HCT116 (cell line): ENCODE measurements at regions not wholly inside any gene's neighbourhood (a gene's known extent, or its start where the extent isn't known, plus 50 kb on each side); places are given as distances from the start of the nearest gene placed in this dataset.

Source experiments
- ATAC-seq: fragments of 200-7000 bp; cut with Tn5 transposase; 2 replicates; pipeline ENCODE4 v1.9.1; 2020; ENCODE audit warnings: mild to moderate bottlenecking, moderate library complexity
- BruUV-seq: library from RNA; stranded (reverse); fragments of 400-500 nt; replicated peaks from 2 replicates; lab custom pipeline; 2021; lab: Mats Ljungman, UMichigan
- CTCF ChIA-PET: fragments of 300-600 bp; sonication (Branson Sonifier 250); formaldehyde crosslinking; loops from one replicate; lab custom pipeline; 2021; ENCODE audit warnings: antibody characterized with exemption; lab: Charles Lee
- POLR2A ChIA-PET: fragments of 300-600, 350-600 bp; sonication (Branson Sonifier 250); formaldehyde crosslinking; loops from one replicate; lab custom pipeline; 2021; ENCODE audit warnings: antibody characterized with exemption; lab: Charles Lee
- RAD21 ChIA-PET, 2 experiments: fragments of 300-600 bp; sonication (Branson Sonifier 250); formaldehyde crosslinking; loops; one replicate each; lab custom pipeline; 2023; ENCODE audit warnings: low total read pairs in 2 of 2; ENCODE audit not compliant: uncharacterized antibody in 2 of 2, unreplicated experiment in 2 of 2, low non-redundant PET in 1 of 2; lab: Charles Lee
- DNase-seq: peaks from one replicate; pipeline ENCODE4 v3.0.0-alpha.2; 2010; ENCODE audit warnings: low read depth, low spot score
- H2AFZ ChIP-seq: fragments of 200-600 bp; shearing (Covaris generic), sonication (generic); 2 replicates; pipeline ENCODE4 v1.6.1; 2017; ENCODE audit warnings: low read depth, mixed run types, mixed read lengths, antibody characterized with exemption, low read length; ENCODE audit not compliant: poor library complexity, severe bottlenecking
- H3K27ac ChIP-seq: 2 replicates; pipeline ENCODE4 v1.5.1; 2012; ENCODE audit warnings: low read depth, low read length
- H3K27me3 ChIP-seq: fragments of 200-600 bp; sonication (generic); 2 replicates; pipeline ENCODE4 v1.6.1; 2016; ENCODE audit warnings: mixed run types, low read length, mixed read lengths; ENCODE audit not compliant: insufficient read depth
- H3K36me3 ChIP-seq, 2 experiments: fragments of 200-500 bp in 1 of 2; fragments of 200-600 bp in 1 of 2; sonication (Bioruptor generic) in 1 of 2; sonication (generic) in 1 of 2; 2 replicates each; pipeline versions ENCODE4 v1.5.1 to v1.6.1; 2014 to 2016; ENCODE audit warnings: low read length in 2 of 2, inconsistent platforms in 1 of 2, mixed read lengths in 1 of 2, mixed run types in 1 of 2; ENCODE audit not compliant: insufficient read depth in 2 of 2, control insufficient read depth in 1 of 2
- H3K4me1 ChIP-seq, 2 experiments: fragments of 200-600 bp in 1 of 2; sonication (generic) in 1 of 2; 2 replicates each; pipeline versions ENCODE4 v1.5.1 to v1.6.1; 2012 to 2017; ENCODE audit warnings: low read length in 2 of 2, inconsistent platforms in 1 of 2, mild to moderate bottlenecking in 1 of 2, mixed read lengths in 1 of 2, mixed run types in 1 of 2, moderate library complexity in 1 of 2; ENCODE audit not compliant: insufficient read depth in 2 of 2, control insufficient read depth in 1 of 2
- H3K4me2 ChIP-seq: fragments of 200-600 bp; sonication (generic); 2 replicates; pipeline ENCODE4 v1.6.1; 2017; ENCODE audit warnings: mixed run types, low read length, mixed read lengths
- H3K4me3 ChIP-seq, 2 experiments: fragments of 200-600 bp in 1 of 2; sonication (generic) in 1 of 2; replicated peaks in 1 of 2; 2 replicates each; pipeline ENCODE4 v1.5.1; 2011 to 2016; ENCODE audit warnings: low read length in 2 of 2, control low read depth in 1 of 2, low read depth in 1 of 2, mild to moderate bottlenecking in 1 of 2, mixed read lengths in 1 of 2, mixed run types in 1 of 2
- H3K79me2 ChIP-seq: fragments of 200-600 bp; sonication (generic); 2 replicates; pipeline ENCODE4 v1.6.1; 2017; ENCODE audit warnings: mild to moderate bottlenecking, mixed run types, low read length, moderate library complexity, mixed read lengths; ENCODE audit not compliant: insufficient read depth
- H3K9ac ChIP-seq: fragments of 200-600 bp; sonication (generic); 2 replicates; pipeline ENCODE4 v1.6.1; 2016; ENCODE audit warnings: low read length, mixed read lengths
- H3K9me2 ChIP-seq: fragments of 200-600 bp; sonication (generic), shearing (Covaris generic); 2 replicates; pipeline ENCODE4 v1.6.1; 2017; ENCODE audit warnings: mixed run types, mild to moderate bottlenecking, moderate library complexity; ENCODE audit not compliant: insufficient read depth
- H3K9me3 ChIP-seq, 2 experiments: fragments of 200-500 bp in 1 of 2; fragments of 200-600 bp in 1 of 2; sonication (Bioruptor generic) in 1 of 2; sonication (generic) in 1 of 2; 2 replicates each; pipeline ENCODE4 v1.6.1; 2014 to 2017; ENCODE audit warnings: low read length in 2 of 2, mixed read lengths in 2 of 2, inconsistent platforms in 1 of 2, low read depth in 1 of 2, mild to moderate bottlenecking in 1 of 2, mixed run types in 1 of 2, moderate library complexity in 1 of 2; ENCODE audit not compliant: control insufficient read depth in 1 of 2, insufficient read depth in 1 of 2
- H4K20me1 ChIP-seq: fragments of 200-600 bp; sonication (generic), shearing (Covaris generic); 2 replicates; pipeline ENCODE4 v1.6.1; 2017; ENCODE audit warnings: mixed run types, mild to moderate bottlenecking, moderate library complexity; ENCODE audit not compliant: insufficient read depth
- CBX3 ChIP-seq: IDR thresholded peaks from 2 replicates; pipeline ENCODE4 v1.6.1; 2012; ENCODE audit warnings: low read depth
- CTCF ChIP-seq, 3 experiments: fragments of 200-600 bp in 1 of 3; sonication (generic) in 1 of 3; IDR thresholded peaks in 2 of 3; conservative IDR thresholded peaks in 1 of 3; 2 replicates each; pipeline ENCODE4 v1.5.1; 2012 to 2017; ENCODE audit warnings: low read depth in 2 of 3, low read length in 2 of 3, antibody characterized with exemption in 1 of 3, borderline replicate concordance in 1 of 3, control low read depth in 1 of 3, mild to moderate bottlenecking in 1 of 3, mixed read lengths in 1 of 3, mixed run types in 1 of 3, moderate library complexity in 1 of 3; ENCODE audit not compliant: insufficient read depth in 1 of 3
- EGR1 ChIP-seq: IDR thresholded peaks from 2 replicates; pipeline ENCODE4 v1.6.1; 2012; ENCODE audit warnings: low read depth
- EZH2phosphoT487 ChIP-seq: fragments of 200-600 bp; IDR thresholded peaks from 2 replicates; pipeline ENCODE4 v1.6.1; 2018; ENCODE audit warnings: antibody characterized with exemption, borderline replicate concordance
- FOSL1 ChIP-seq: IDR thresholded peaks from 2 replicates; pipeline ENCODE4 v1.6.1; 2012; ENCODE audit warnings: low read depth
- JUND ChIP-seq: IDR thresholded peaks from 2 replicates; pipeline ENCODE4 v1.6.1; 2012
- POLR2A ChIP-seq: IDR thresholded peaks from 2 replicates; pipeline ENCODE4 v1.7.0; 2011; ENCODE audit warnings: borderline replicate concordance; ENCODE audit not compliant: insufficient read depth, insufficient read length; ENCODE audit errors: extremely low read depth
- POLR2AphosphoS5 ChIP-seq: IDR thresholded peaks from 2 replicates; pipeline ENCODE4 v1.6.1; 2011; ENCODE audit warnings: mild to moderate bottlenecking, low read depth, low read length, moderate library complexity
- SIN3A ChIP-seq: IDR thresholded peaks from 2 replicates; pipeline ENCODE4 v1.6.1; 2012; ENCODE audit warnings: low read depth
- SP1 ChIP-seq: IDR thresholded peaks from 2 replicates; pipeline ENCODE4 v1.6.1; 2012; ENCODE audit warnings: low read depth
- SRF ChIP-seq: IDR thresholded peaks from 2 replicates; pipeline ENCODE4 v1.6.1; 2012; ENCODE audit warnings: low read depth
- TCF7L2 ChIP-seq: IDR thresholded peaks from 2 replicates; pipeline ENCODE4 v1.7.0; 2011; ENCODE audit warnings: borderline replicate concordance, inconsistent platforms; ENCODE audit not compliant: insufficient read depth, insufficient read length; ENCODE audit errors: extremely low read depth
- YY1 ChIP-seq: IDR thresholded peaks from 2 replicates; pipeline ENCODE4 v1.6.1; 2011; ENCODE audit warnings: low read length, low read depth, moderate library complexity, mild to moderate bottlenecking; ENCODE audit not compliant: insufficient replicate concordance; ENCODE audit errors: extremely low read depth
- ZFX ChIP-seq: fragments of 450-650 bp; IDR thresholded peaks from 2 replicates; pipeline ENCODE4 v1.6.1; 2017
- ZNF274 ChIP-seq: fragments of 200-500 bp; sonication (Bioruptor generic); IDR thresholded peaks from 2 replicates; pipeline ENCODE4 v1.6.1; 2014; ENCODE audit warnings: mild to moderate bottlenecking, low read depth, low read length, inconsistent platforms
- intact Hi-C: fragments of 100-400 bp; cut with micrococcal nuclease; formaldehyde crosslinking; loops from 2 replicates; pipeline ENCODE4 v1.10.0; 2022
- TF ChIP-seq, protein P1 (sequence below): IDR thresholded peaks from 2 replicates; pipeline ENCODE4 v1.6.1; 2011; ENCODE audit warnings: mild to moderate bottlenecking, low read length, moderate library complexity; ENCODE audit not compliant: insufficient replicate concordance; ENCODE audit errors: extremely low read depth

DNA sequence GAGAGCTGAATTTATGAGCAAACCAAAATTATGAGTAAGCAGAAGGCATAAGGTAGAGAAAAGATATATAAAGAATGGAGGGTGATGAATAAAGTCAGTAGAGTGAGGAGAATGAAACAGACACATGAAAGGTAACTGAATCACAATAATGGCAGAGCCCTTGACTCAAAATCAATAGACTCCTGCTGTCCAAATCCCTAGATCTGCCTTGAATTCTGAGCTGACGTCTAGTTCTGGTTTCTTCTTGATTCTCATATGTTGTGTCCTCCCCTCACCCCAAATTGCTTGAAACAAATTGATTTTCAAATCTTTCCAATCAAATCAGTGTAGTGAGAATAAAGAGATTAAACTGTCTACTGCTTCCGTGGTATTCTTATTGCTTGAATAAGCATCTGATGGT, 86.6 kb upstream of the IQCM start:
- BruUV-seq: no TSS peak

DNA sequence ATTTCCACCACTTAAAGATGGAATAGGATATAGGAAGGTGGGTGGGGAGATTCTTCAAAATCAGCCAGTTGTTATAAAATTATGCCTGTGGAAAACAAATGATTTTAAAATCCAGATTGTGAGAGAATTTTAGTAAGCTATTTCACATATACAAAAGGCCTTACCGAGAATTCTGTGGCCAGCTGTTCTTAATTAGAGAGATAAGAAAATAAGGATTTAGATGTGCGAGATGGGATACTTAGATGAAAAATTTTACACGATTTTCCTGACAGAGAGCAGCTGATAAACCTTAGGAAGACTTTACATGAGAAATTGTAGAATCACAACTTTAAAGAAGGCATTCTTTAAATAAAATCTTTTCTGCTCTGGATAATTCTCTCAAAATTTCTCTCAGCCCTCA, 94.5 kb upstream of the IQCM start:
- Histone ChIP-seq H3K4me2 (no peak overlapping the region), H2AFZ (no peak overlapping the region), H3K27me3 (no peaks in the 10 kb centered on the region), H3K36me3 (no peaks in the 10 kb centered on the region), H3K4me1 (no peaks in the 10 kb centered on the region), H3K9me2 (no peaks in the 10 kb centered on the region), H3K9ac (no peak overlapping the region), H3K79me2 (no peaks in the 10 kb centered on the region), H3K9me3 (no peaks in the 10 kb centered on the region), H3K4me3 (no peak overlapping the region), H4K20me1 (no peaks in the 10 kb centered on the region), H3K27ac (no peak overlapping the region)
- no peak for DNase-seq
- intact Hi-C loops: no loop called here
- CTCF ChIA-PET: no interaction called here
- ATAC-seq: no peak
- BruUV-seq: no TSS peak
- RAD21 ChIA-PET: no interaction called here
- POLR2A ChIA-PET: no interaction called here
- TF ChIP-seq POLR2A (no peak), SP1 (no peak), CTCF (IDR thresholded peaks at IDR 0.05 in 2 of 3, conservative IDR thresholded peaks at IDR 0.05 in 1 of 3; ENCODE audit: borderline replicate concordance in 1 of 3, insufficient read depth in 1 of 3, low read depth in 2 of 3, low read length in 2 of 3) (no peak), ZNF274 (no peak), ZFX (no peak), FOSL1 (no peak), JUND (no peak), CBX3 (no peak), SRF (no peak)
- TF ChIP-seq, protein P1, sequence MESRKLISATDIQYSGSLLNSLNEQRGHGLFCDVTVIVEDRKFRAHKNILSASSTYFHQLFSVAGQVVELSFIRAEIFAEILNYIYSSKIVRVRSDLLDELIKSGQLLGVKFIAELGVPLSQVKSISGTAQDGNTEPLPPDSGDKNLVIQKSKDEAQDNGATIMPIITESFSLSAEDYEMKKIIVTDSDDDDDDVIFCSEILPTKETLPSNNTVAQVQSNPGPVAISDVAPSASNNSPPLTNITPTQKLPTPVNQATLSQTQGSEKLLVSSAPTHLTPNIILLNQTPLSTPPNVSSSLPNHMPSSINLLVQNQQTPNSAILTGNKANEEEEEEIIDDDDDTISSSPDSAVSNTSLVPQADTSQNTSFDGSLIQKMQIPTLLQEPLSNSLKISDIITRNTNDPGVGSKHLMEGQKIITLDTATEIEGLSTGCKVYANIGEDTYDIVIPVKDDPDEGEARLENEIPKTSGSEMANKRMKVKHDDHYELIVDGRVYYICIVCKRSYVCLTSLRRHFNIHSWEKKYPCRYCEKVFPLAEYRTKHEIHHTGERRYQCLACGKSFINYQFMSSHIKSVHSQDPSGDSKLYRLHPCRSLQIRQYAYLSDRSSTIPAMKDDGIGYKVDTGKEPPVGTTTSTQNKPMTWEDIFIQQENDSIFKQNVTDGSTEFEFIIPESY: no peak

More for the DNA sequence above, 86.6 kb upstream of the IQCM start:
- DNase-seq: no peak
- intact Hi-C loops: no loop called here
- POLR2A ChIA-PET: no interaction called here
- no peaks in the 10 kb centered on the region for H3K9me2 ChIP-seq
- no peaks in the 10 kb centered on the region for H3K4me1 ChIP-seq
- TF ChIP-seq YY1 (no peak), POLR2AphosphoS5 (no peak), TCF7L2 (no peak), SRF (no peak), ZNF274 (no peak), SIN3A (no peak), EGR1 (no peak), ZFX (no peak), EZH2phosphoT487 (no peak)
- TF ChIP-seq, protein P1: no peak
- no peaks in the 10 kb centered on the region for H4K20me1 ChIP-seq
- no peak overlapping the region for H3K4me3 ChIP-seq
- CTCF ChIA-PET: no interaction called here
- H3K27me3 ChIP-seq: no peaks in the 10 kb centered on the region
- no peak overlapping the region for H3K9ac ChIP-seq
- RAD21 ChIA-PET: interaction anchor here in 1 of 2 experiments (0.6 kb wide), 1 partner anchor 532 kb away, joined by 4 read pairs; no protein-coding TSS in a partner anchor
- H3K4me2 ChIP-seq: no peak overlapping the region
- no peak for ATAC-seq
- no peak overlapping the region for H3K27ac ChIP-seq
- no peaks in the 10 kb centered on the region for H3K79me2 ChIP-seq
- H2AFZ ChIP-seq: no peak overlapping the region
- no peaks in the 10 kb centered on the region for H3K9me3 ChIP-seq
- no peaks in the 10 kb centered on the region for H3K36me3 ChIP-seq
